ENCODE measurements at regions not wholly inside any gene's neighbourhood (a gene's known extent, or its start where the extent isn't known, plus 50 kb on each side); places are given as distances from the start of the nearest gene placed in this dataset.

DNA sequence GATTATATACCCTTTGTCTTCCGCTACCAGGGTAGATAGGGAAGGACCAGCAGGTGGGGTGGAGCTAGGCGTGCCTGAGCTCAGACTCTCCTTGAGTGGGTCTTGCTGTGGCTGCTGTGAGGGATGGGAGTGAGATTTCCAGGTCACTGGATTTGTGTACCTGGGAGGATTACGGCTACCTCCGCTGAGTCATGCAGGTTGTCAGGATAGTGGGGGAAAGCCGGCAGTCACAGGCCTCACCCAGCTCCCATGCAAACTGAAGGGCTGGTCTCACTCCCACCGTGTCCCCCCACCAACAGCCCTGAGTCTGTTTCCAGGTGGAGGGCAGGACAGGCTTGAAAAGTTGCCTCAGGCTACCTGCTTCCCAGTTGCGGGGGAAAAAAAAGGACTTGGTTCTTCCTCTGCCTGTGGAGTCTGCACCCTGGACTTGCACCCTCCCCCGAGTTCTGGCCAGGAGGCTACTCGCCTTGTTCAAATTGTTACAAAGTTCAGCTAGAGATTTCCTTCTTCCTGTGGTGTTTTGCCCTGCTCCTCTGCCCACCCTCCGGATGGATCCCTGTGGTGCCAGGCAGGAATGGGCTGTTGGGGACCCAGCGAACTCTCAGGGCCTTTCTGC, 268.3 kb downstream of the VAPA start:
- TF ChIP-seq POLR2A (IDR thresholded peaks at IDR 0.05; ENCODE audit: borderline replicate concordance, extremely low read depth, insufficient read depth, insufficient read length), result no peak
- TF ChIP-seq, protein P1, sequence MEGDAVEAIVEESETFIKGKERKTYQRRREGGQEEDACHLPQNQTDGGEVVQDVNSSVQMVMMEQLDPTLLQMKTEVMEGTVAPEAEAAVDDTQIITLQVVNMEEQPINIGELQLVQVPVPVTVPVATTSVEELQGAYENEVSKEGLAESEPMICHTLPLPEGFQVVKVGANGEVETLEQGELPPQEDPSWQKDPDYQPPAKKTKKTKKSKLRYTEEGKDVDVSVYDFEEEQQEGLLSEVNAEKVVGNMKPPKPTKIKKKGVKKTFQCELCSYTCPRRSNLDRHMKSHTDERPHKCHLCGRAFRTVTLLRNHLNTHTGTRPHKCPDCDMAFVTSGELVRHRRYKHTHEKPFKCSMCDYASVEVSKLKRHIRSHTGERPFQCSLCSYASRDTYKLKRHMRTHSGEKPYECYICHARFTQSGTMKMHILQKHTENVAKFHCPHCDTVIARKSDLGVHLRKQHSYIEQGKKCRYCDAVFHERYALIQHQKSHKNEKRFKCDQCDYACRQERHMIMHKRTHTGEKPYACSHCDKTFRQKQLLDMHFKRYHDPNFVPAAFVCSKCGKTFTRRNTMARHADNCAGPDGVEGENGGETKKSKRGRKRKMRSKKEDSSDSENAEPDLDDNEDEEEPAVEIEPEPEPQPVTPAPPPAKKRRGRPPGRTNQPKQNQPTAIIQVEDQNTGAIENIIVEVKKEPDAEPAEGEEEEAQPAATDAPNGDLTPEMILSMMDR (IDR thresholded peaks at IDR 0.05 in 2 of 3, conservative IDR thresholded peaks at IDR 0.05 in 1 of 3; ENCODE audit: borderline replicate concordance in 1 of 3, insufficient read depth in 1 of 3, low read depth in 2 of 3, low read length in 2 of 3), result no peak
- no peak for TF ChIP-seq SP1 (IDR thresholded peaks at IDR 0.05; ENCODE audit: low read depth)
- TF ChIP-seq, protein P2, sequence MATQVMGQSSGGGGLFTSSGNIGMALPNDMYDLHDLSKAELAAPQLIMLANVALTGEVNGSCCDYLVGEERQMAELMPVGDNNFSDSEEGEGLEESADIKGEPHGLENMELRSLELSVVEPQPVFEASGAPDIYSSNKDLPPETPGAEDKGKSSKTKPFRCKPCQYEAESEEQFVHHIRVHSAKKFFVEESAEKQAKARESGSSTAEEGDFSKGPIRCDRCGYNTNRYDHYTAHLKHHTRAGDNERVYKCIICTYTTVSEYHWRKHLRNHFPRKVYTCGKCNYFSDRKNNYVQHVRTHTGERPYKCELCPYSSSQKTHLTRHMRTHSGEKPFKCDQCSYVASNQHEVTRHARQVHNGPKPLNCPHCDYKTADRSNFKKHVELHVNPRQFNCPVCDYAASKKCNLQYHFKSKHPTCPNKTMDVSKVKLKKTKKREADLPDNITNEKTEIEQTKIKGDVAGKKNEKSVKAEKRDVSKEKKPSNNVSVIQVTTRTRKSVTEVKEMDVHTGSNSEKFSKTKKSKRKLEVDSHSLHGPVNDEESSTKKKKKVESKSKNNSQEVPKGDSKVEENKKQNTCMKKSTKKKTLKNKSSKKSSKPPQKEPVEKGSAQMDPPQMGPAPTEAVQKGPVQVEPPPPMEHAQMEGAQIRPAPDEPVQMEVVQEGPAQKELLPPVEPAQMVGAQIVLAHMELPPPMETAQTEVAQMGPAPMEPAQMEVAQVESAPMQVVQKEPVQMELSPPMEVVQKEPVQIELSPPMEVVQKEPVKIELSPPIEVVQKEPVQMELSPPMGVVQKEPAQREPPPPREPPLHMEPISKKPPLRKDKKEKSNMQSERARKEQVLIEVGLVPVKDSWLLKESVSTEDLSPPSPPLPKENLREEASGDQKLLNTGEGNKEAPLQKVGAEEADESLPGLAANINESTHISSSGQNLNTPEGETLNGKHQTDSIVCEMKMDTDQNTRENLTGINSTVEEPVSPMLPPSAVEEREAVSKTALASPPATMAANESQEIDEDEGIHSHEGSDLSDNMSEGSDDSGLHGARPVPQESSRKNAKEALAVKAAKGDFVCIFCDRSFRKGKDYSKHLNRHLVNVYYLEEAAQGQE (IDR thresholded peaks at IDR 0.05; ENCODE audit: low read depth), result no peak
- TF ChIP-seq POLR2AphosphoS5 (IDR thresholded peaks at IDR 0.05; ENCODE audit: low read depth, low read length), result no peak
- TF ChIP-seq EZH2 (IDR thresholded peaks at IDR 0.05), result no peak
- no peak for TF ChIP-seq SIN3A (IDR thresholded peaks at IDR 0.05; ENCODE audit: low read depth)

All from HCT116 (cell line).